Lower leg skin (tissue), 4 donors: ENCODE measurements at regions not wholly inside any gene's neighbourhood (a gene's known extent, or its start where the extent isn't known, plus 50 kb on each side); places are given as distances from the start of the nearest gene placed in this dataset.

Experiments used
- DNase-seq, 2 donors: peaks; one replicate each; pipeline ENCODE4 v3.0.0-alpha.2; 2019; ENCODE audit warnings: low spot score in 2 of 2
- H3K4me3 ChIP-seq: fragments of 200-600 bp; sonication (generic); 2 replicates; pipeline ENCODE4 v1.5.1; 2017; ENCODE audit warnings: mild to moderate bottlenecking, low read depth; ENCODE audit not compliant: poor library complexity, severe bottlenecking
- CTCF ChIP-seq, 3 donors: fragments of 450-650 bp; IDR thresholded peaks; one replicate each; pipeline ENCODE4 v1.5.1; 2016; ENCODE audit warnings: antibody characterized with exemption in 3 of 3, mild to moderate bottlenecking in 3 of 3, moderate library complexity in 2 of 3
- POLR2A ChIP-seq, 2 donors: fragments of 450-650 bp; IDR thresholded peaks; one replicate each; pipeline ENCODE4 v1.6.1; 2016 to 2017; ENCODE audit warnings: antibody characterized with exemption in 2 of 2, mild to moderate bottlenecking in 1 of 2, moderate library complexity in 1 of 2
- WGBS, 2 donors: methylation state at CpG; one replicate each; pipeline ENCODE4 v1.1.5; 2018; 5-methylcytosine and 5-hydroxymethylcytosine counted together
- intact Hi-C: fragments of 100-400 bp; cut with DNase I; formaldehyde crosslinking; loops from one replicate; pipeline ENCODE4 v1.15.0; 2023; ENCODE audit warnings: low total_unique reads

- intact Hi-C loops = no loop called here
- WGBS, 2 donors = 51 to 60% methylated on average over 7 of the region's 7 CpGs
Observed at GRCh38 chr5:74408150-74409043, 232.1 kb downstream of the ENC1 start.

GRCh38 chr5:74407701-74408100 is 232.8 kb downstream of the ENC1 start:
- no peak for DNase-seq
- intact Hi-C loops = no loop called here
- TF ChIP-seq CTCF (IDR thresholded peaks at IDR 0.05) = no peak
- WGBS, 2 donors = 70 to 78% methylated on average over 1 of the region's 1 CpG
- no peak overlapping the region for H3K4me3 ChIP-seq

More at GRCh38 chr5:74408150-74409043, 232.1 kb downstream of the ENC1 start:
- TF ChIP-seq POLR2A (IDR thresholded peaks at IDR 0.05) = no peak
- TF ChIP-seq CTCF (IDR thresholded peaks at IDR 0.05) = no peak
- no peak for DNase-seq
- H3K4me3 ChIP-seq = no peak overlapping the region

GRCh38 chr5:74406844-74407243 is 233.7 kb downstream of the ENC1 start:
- intact Hi-C loops = no loop called here
- TF ChIP-seq CTCF (IDR thresholded peaks at IDR 0.05) = no peak
- no peak for TF ChIP-seq POLR2A (IDR thresholded peaks at IDR 0.05)
- no peak for DNase-seq
- no peak overlapping the region for H3K4me3 ChIP-seq
- 53 to 69% methylated on average over 3 of the region's 3 CpGs for WGBS, 2 donors

GRCh38 chr5:74405593-74405992 is 234.9 kb downstream of the ENC1 start:
- no peak for TF ChIP-seq CTCF (IDR thresholded peaks at IDR 0.05)
- no peak for TF ChIP-seq POLR2A (IDR thresholded peaks at IDR 0.05)
- 92 to 97% methylated on average over 4 of the region's 4 CpGs for WGBS, 2 donors
- no peak overlapping the region for H3K4me3 ChIP-seq
- intact Hi-C loops = no loop called here
- DNase-seq = no peak

GRCh38 chr5:74404574-74405508 is 235.7 kb downstream of the ENC1 start:
- intact Hi-C loops = no loop called here
- 74 to 77% methylated on average over 4 of the region's 4 CpGs for WGBS, 2 donors
- no peak for DNase-seq
- H3K4me3 ChIP-seq = no peak overlapping the region
- TF ChIP-seq CTCF (IDR thresholded peaks at IDR 0.05) (no peak), POLR2A (IDR thresholded peaks at IDR 0.05) (no peak)
